ENCODE measurements at regions not wholly inside any gene's neighbourhood (a gene's known extent, or its start where the extent isn't known, plus 50 kb on each side); places are given as distances from the start of the nearest gene placed in this dataset.

GRCh38 chr6:140441256-140441655, 1066.8 kb upstream of the CITED2 start:
- TF ChIP-seq CTCF (IDR thresholded peaks at IDR 0.05; ENCODE audit: poor library complexity, severe bottlenecking): peak; percentile 34
- TF ChIP-seq RAD21 (conservative IDR thresholded peaks at IDR 0.05): peak; percentile 47
- no peak for TF ChIP-seq TAF1 (IDR thresholded peaks at IDR 0.05; ENCODE audit: low read depth)
- TF ChIP-seq EZH2 (IDR thresholded peaks at IDR 0.05; ENCODE audit: borderline replicate concordance, insufficient read depth, low read length, poor library complexity, severe bottlenecking): no peak
- no peak for TF ChIP-seq REST (IDR thresholded peaks at IDR 0.05; ENCODE audit: borderline replicate concordance)

Measured in neural cell (in vitro differentiated cells).